ENCODE measurements at regions not wholly inside any gene's neighbourhood (a gene's known extent, or its start where the extent isn't known, plus 50 kb on each side); places are given as distances from the start of the nearest gene placed in this dataset.

GRCh38 chr2:137824501-137824900 lies 139.8 kb upstream of the HNMT start:
- H3K4me3 ChIP-seq (ENCODE audit: low read depth, low read length), result no peak overlapping the region
- TF ChIP-seq CTCF (IDR thresholded peaks at IDR 0.05; ENCODE audit: low read depth, low read length), result no peak
- no peak for DNase-seq (ENCODE audit: low read depth, low spot score)
- no peak overlapping the region for H3K27ac ChIP-seq (ENCODE audit: low read depth, low read length)
- H3K9me3 ChIP-seq (ENCODE audit: control insufficient read depth, insufficient read depth, low read length), result no peaks in the 10 kb centered on the region
- H3K27me3 ChIP-seq (ENCODE audit: control insufficient read depth, insufficient read depth, low read length), result no peaks in the 10 kb centered on the region
- CTCF ChIA-PET, result interaction anchor here (1.5 kb wide), 1 partner anchor 13 kb away, joined by 3 read pairs; no protein-coding TSS in a partner anchor
- POLR2A ChIA-PET, result no interaction called here

- no peaks in the 10 kb centered on the region for H3K9me3 ChIP-seq (ENCODE audit: control insufficient read depth, insufficient read depth, low read length)
These were observed 137.6 kb upstream of the HNMT start for GRCh38 chr2:137826373-137827372.

GRCh38 chr2:137828624-137829023 lies 135.6 kb upstream of the HNMT start:
- H3K9me3 ChIP-seq (ENCODE audit: control insufficient read depth, insufficient read depth, low read length), result no peaks in the 10 kb centered on the region
- H3K27me3 ChIP-seq (ENCODE audit: control insufficient read depth, insufficient read depth, low read length), result no peaks in the 10 kb centered on the region
- TF ChIP-seq CTCF (IDR thresholded peaks at IDR 0.05; ENCODE audit: low read depth, low read length), result no peak
- POLR2A ChIA-PET, result no interaction called here
- CTCF ChIA-PET, result interaction anchor here (1.1 kb wide), 1 partner anchor 11 kb away, joined by 3 read pairs; no protein-coding TSS in a partner anchor
- no peak overlapping the region for H3K4me3 ChIP-seq (ENCODE audit: low read depth, low read length)
- no peak for DNase-seq (ENCODE audit: low read depth, low spot score)
- no peak overlapping the region for H3K27ac ChIP-seq (ENCODE audit: low read depth, low read length)

More at GRCh38 chr2:137826373-137827372, 137.6 kb upstream of the HNMT start:
- DNase-seq (ENCODE audit: low read depth, low spot score), result no peak
- POLR2A ChIA-PET, result no interaction called here
- no peak overlapping the region for H3K4me3 ChIP-seq (ENCODE audit: low read depth, low read length)
- CTCF ChIA-PET, result no interaction called here
- no peak overlapping the region for H3K27ac ChIP-seq (ENCODE audit: low read depth, low read length)
- no peaks in the 10 kb centered on the region for H3K27me3 ChIP-seq (ENCODE audit: control insufficient read depth, insufficient read depth, low read length)
- TF ChIP-seq CTCF (IDR thresholded peaks at IDR 0.05; ENCODE audit: low read depth, low read length), result no peak

GRCh38 chr2:137829251-137829650 lies 135.0 kb upstream of the HNMT start:
- no peak for TF ChIP-seq CTCF (IDR thresholded peaks at IDR 0.05; ENCODE audit: low read depth, low read length)
- no peak overlapping the region for H3K27ac ChIP-seq (ENCODE audit: low read depth, low read length)
- ChIA-PET CTCF (no interaction called here), POLR2A (no interaction called here)
- no peaks in the 10 kb centered on the region for H3K9me3 ChIP-seq (ENCODE audit: control insufficient read depth, insufficient read depth, low read length)
- DNase-seq (ENCODE audit: low read depth, low spot score), result no peak
- H3K27me3 ChIP-seq (ENCODE audit: control insufficient read depth, insufficient read depth, low read length), result no peaks in the 10 kb centered on the region
- H3K4me3 ChIP-seq (ENCODE audit: low read depth, low read length), result no peak overlapping the region

- Histone ChIP-seq H3K27me3 (ENCODE audit: control insufficient read depth, insufficient read depth, low read length) (no peaks in the 10 kb centered on the region), H3K9me3 (ENCODE audit: control insufficient read depth, insufficient read depth, low read length) (no peaks in the 10 kb centered on the region), H3K27ac (ENCODE audit: low read depth, low read length) (no peak overlapping the region), H3K4me3 (ENCODE audit: low read depth, low read length) (no peak overlapping the region)
- no peak for DNase-seq (ENCODE audit: low read depth, low spot score)
- CTCF ChIA-PET, result interaction anchor here (0.6 kb wide), 1 partner anchor 88 kb away, joined by 3 read pairs; no protein-coding TSS in a partner anchor
- POLR2A ChIA-PET, result no interaction called here
- TF ChIP-seq CTCF (IDR thresholded peaks at IDR 0.05; ENCODE audit: low read depth, low read length), result no peak
These were observed 129.4 kb upstream of the HNMT start for GRCh38 chr2:137834760-137835379.

All from AG04450 (cell line).